ENCODE measurements at regions not wholly inside any gene's neighbourhood (a gene's known extent, or its start where the extent isn't known, plus 50 kb on each side); places are given as distances from the start of the nearest gene placed in this dataset.

- Histone ChIP-seq H3K9me3 (no peaks in the 10 kb centered on the region), H3K27ac (ENCODE audit: low read depth in 2 of 2, low read length in 1 of 2) (no peak overlapping the region), H3K4me2 (no peak overlapping the region), H3K36me3 (replicated peaks in 1 of 2; ENCODE audit: control insufficient read depth in 1 of 2, insufficient read depth in 2 of 2, low read length in 1 of 2) (no peaks in the 10 kb centered on the region), H3K27me3 (ENCODE audit: insufficient read depth) (no peaks in the 10 kb centered on the region), H3K4me3 (ENCODE audit: low read depth in 2 of 2, low read length in 1 of 2) (no peak overlapping the region), H3K79me2 (ENCODE audit: insufficient read depth) (no peaks in the 10 kb centered on the region), H2AFZ (ENCODE audit: low read depth) (no peak overlapping the region), H3K4me1 (ENCODE audit: control insufficient read depth in 1 of 2, insufficient read depth in 2 of 2, low read depth in 1 of 2, low read length in 1 of 2) (no peaks in the 10 kb centered on the region), H4K20me1 (ENCODE audit: insufficient read depth) (no peaks in the 10 kb centered on the region), H3F3A (replicated peaks; ENCODE audit: insufficient read depth) (no peaks in the 10 kb centered on the region), H3K9me2 (no peaks in the 10 kb centered on the region), H3K9ac (no peak overlapping the region)
- TF ChIP-seq IRF3 (IDR thresholded peaks at IDR 0.05; ENCODE audit: low read depth, low read length) (no peak), MEF2A (IDR thresholded peaks at IDR 0.05; ENCODE audit: borderline replicate concordance, low read depth) (no peak), SIN3A (IDR thresholded peaks at IDR 0.05; ENCODE audit: borderline replicate concordance, low read depth, low read length) (no peak), PBX3 (IDR thresholded peaks at IDR 0.05) (no peak), ELF1 (IDR thresholded peaks at IDR 0.05) (no peak), RAD21 (IDR thresholded peaks at IDR 0.05; ENCODE audit: low read length) (no peak), POLR2AphosphoS5 (IDR thresholded peaks at IDR 0.05; ENCODE audit: low read depth, low read length) (no peak), EZH2phosphoT487 (IDR thresholded peaks at IDR 0.05; ENCODE audit: borderline replicate concordance, low read depth) (no peak)
- 0% methylated on average over 1 of the region's 1 CpG for WGBS (ENCODE audit: low lambda C conversion rate)
- no peak for DNase-seq
- CTCF ChIA-PET: interaction anchor here (1.9 to 4.9 kb wide), 2 partner anchors 15 to 157 kb away, joined by 6 to 21 read pairs; no protein-coding TSS in a partner anchor
- POLR2A ChIA-PET: no interaction called here
Observed at GRCh38 chr12:13377698-13378097, 181.2 kb downstream of the EMP1 start.

- POLR2A ChIA-PET: no interaction called here
- no peak overlapping the region for H3K4me3 ChIP-seq (ENCODE audit: low read depth in 2 of 2, low read length in 1 of 2)
- DNase-seq: no peak
- H3K4me1 ChIP-seq (ENCODE audit: control insufficient read depth in 1 of 2, insufficient read depth in 2 of 2, low read depth in 1 of 2, low read length in 1 of 2): no peaks in the 10 kb centered on the region
- H3K27me3 ChIP-seq (ENCODE audit: insufficient read depth): 0 out of 2 replicates have a peak, but pooled peaks cover 4% of the 10 kb centered on the region
- H3K27ac ChIP-seq (ENCODE audit: low read depth in 2 of 2, low read length in 1 of 2): no peak overlapping the region
- H2AFZ ChIP-seq (ENCODE audit: low read depth): no peak overlapping the region
- no peaks in the 10 kb centered on the region for H3K79me2 ChIP-seq (ENCODE audit: insufficient read depth)
- CTCF ChIA-PET: interaction anchor here (1.1 to 4.9 kb wide), 3 partner anchors 14 to 158 kb away, joined by 3 to 21 read pairs (median 6); no protein-coding TSS in a partner anchor
- H3K36me3 ChIP-seq (replicated peaks in 1 of 2; ENCODE audit: control insufficient read depth in 1 of 2, insufficient read depth in 2 of 2, low read length in 1 of 2): no peaks in the 10 kb centered on the region
- H3K9me3 ChIP-seq: no peaks in the 10 kb centered on the region
- TF ChIP-seq GATA2 (CRISPR knock-in tag; IDR thresholded peaks at IDR 0.05): no peak
- TF ChIP-seq POLR2AphosphoS5 (IDR thresholded peaks at IDR 0.05; ENCODE audit: low read depth, low read length): no peak
- TF ChIP-seq RCOR1 (IDR thresholded peaks at IDR 0.05; ENCODE audit: low read length): no peak
- no peak for TF ChIP-seq USF2 (IDR thresholded peaks at IDR 0.05; ENCODE audit: borderline replicate concordance, low read depth, low read length)
- no peak for TF ChIP-seq CHD2 (IDR thresholded peaks at IDR 0.05; ENCODE audit: low read length, partially characterized antibody)
- no peak for TF ChIP-seq NFIC (IDR thresholded peaks at IDR 0.05; ENCODE audit: borderline replicate concordance)
- no peak for TF ChIP-seq FOXJ3 (CRISPR knock-in tag; IDR thresholded peaks at IDR 0.05)
- TF ChIP-seq NRF1 (IDR thresholded peaks at IDR 0.05; ENCODE audit: low read depth, low read length): no peak
- H3F3A ChIP-seq (replicated peaks; ENCODE audit: insufficient read depth): no peaks in the 10 kb centered on the region
- no peaks in the 10 kb centered on the region for H3K9me2 ChIP-seq
- WGBS (ENCODE audit: low lambda C conversion rate): 43% methylated on average over 7 of the region's 7 CpGs
- H4K20me1 ChIP-seq (ENCODE audit: insufficient read depth): no peaks in the 10 kb centered on the region
- no peak overlapping the region for H3K4me2 ChIP-seq
- no peak overlapping the region for H3K9ac ChIP-seq
Observed at GRCh38 chr12:13376610-13377373, 180.3 kb downstream of the EMP1 start.

Data from SK-N-SH (cell line).